Activated CD4-positive, alpha-beta T cell treated with anti-CD3 and anti-CD28 coated beads, Interleukin-2, amount 50 U/mL, for 16 hours (primary cell): ENCODE measurements at regions not wholly inside any gene's neighbourhood (a gene's known extent, or its start where the extent isn't known, plus 50 kb on each side); places are given as distances from the start of the nearest gene placed in this dataset.
"Not testable (repeated sequence)": the region's sequence is repeated elsewhere in the genome, so short reads cannot be mapped to it uniquely, and the experiment has no call there.

ENCODE experiments used
- DNase-seq: peaks from one replicate; pipeline ENCODE4 v3.0.0-alpha.2; 2020

DNA sequence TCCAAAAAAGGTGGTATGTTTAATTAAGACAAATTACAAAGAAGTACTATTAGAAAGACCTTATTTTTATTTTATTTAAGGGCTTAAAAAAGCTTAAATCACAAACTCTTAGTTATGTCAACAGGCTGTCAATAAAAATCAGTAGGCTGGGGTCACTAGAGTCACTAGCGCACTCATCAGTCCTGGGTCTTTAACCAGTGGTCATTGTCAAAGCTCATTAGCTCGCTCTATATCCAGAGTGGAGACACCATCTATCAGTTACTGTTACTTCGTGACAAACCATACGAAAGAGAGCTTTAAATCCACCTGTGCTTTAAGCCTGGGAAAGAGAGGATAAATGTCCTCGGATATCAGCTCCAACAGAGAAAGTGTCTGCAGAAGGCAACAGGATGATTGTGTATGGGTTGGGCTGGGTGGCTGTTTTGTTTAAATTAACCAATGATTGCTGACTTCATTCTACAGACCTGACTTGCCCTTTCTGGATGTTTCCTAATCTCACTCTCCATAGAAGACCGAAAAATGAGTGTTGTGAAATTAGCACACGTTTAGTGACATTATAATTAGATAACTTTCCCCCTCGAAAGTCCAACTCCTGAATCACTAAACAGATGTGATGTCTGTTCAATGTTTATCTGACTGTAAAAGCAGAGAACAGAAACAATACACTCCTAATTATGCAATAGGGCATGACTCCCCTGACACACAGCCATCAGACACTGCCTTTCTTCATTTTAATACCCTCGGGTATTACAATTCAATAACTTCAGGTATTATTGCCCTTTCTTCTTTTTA is 123.6 kb upstream of the TNPO1 start:
- no peak for DNase-seq

- no peak for DNase-seq
Observed at GRCh38 chr5:72692231-72692637, 124.2 kb upstream of the TNPO1 start.

DNA sequence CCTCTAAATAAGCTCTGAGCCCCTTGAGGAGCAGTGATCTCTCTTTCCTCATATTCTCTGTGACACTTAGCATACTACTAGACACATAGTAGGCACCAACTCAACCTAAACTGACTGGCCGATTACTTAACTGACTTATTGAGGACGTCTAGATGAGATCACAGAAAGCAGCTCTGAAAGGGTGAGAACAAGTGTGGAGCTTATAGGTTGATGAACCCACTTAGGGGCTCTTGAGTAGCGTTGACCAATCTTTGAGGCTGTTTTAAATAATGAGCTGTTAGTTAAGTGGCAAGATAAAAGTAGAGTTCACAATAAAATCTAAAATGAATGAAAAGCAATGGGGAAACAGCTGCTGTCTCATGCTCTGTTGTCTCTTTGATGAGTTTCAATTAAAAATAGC is 124.7 kb upstream of the TNPO1 start:
- DNase-seq: no peak

DNA sequence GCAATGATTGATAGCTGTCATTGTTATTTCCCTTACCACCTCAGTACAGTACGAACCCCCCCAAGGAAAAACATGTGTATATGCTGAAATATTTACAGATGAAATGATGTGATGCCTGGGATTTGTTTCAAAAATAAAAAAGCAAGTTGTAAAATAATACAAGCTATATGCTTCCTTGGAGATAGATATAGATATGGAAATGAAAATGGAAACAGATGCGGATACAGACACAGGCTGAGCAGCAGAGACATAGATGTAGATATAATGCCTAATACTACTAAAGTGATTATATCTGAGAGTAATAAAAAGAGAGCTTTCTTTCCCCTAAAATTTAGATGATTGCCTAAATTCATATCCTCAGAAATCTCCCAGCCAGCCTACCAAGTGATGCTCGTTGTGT is 127.5 kb upstream of the TNPO1 start:
- no peak for DNase-seq

DNA sequence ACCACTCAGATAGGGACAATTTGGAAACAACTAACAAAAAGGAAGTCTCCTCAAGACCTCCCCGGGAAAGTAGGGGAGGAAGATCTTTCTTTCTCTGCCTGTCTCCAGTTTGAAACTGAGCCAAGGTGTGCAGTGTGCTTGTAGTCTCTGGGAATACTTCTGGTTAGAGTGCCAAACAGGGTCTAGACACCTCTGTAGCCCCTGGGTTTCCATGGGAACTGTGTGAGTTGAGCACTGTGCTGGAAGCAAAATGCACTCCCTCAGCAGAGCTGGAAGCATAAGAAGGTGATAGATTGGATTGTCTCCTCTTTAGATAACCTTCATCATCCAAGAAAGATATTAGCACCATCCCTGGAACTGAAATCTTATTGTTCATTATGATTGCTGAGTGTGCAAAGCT is 129.2 kb upstream of the TNPO1 start:
- DNase-seq: no peak

- no peak for DNase-seq
Observed at GRCh38 chr5:72682561-72682960, 133.9 kb upstream of the TNPO1 start.

GRCh38 chr5:72681781-72682180 is 134.7 kb upstream of the TNPO1 start:
- no peak for DNase-seq

DNA sequence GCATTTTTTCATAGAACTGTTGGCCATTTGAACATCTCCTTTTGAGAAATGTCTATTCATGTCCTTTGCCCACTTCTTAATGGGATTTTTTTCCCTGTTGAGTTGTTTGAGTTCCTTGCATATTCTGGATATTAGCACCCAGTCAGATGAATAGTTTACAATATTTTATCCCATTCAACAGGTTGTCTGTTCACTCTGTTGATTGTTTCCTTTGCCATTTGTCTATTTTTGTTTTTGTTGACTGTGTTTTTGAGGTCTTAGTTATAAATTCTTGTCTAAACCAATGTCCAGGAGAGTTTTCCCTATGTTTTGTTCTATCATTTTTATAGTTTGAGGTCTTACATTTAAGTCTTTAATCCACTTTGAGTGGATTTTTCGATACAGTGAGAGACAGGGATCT is 139.0 kb upstream of the TNPO1 start:
- DNase-seq: no peak

GRCh38 chr5:72676831-72677230 is 139.6 kb upstream of the TNPO1 start:
- not testable (repeated sequence) for DNase-seq

DNA sequence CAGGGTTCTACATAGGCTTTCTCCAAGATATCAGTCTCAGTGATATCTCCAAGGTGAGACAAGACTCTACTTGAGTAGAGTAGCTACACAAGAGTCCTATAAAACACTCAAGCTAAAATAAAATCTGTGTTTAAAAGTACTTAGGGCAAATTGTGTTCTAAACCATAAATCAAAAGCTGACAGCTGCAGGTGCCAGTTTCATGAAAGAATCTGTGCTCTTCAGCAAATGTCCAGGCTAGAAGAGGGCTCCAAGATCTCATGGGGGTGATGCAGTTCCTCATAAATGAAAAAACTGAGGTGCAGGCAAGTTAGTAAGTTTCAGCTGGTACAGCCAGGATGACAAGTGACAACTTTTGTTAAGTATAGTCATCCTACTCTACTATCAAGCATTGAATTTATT is 142.8 kb upstream of the TNPO1 start:
- no peak for DNase-seq

GRCh38 chr5:72673180-72673579 is 143.3 kb upstream of the TNPO1 start:
- DNase-seq: no peak

DNA sequence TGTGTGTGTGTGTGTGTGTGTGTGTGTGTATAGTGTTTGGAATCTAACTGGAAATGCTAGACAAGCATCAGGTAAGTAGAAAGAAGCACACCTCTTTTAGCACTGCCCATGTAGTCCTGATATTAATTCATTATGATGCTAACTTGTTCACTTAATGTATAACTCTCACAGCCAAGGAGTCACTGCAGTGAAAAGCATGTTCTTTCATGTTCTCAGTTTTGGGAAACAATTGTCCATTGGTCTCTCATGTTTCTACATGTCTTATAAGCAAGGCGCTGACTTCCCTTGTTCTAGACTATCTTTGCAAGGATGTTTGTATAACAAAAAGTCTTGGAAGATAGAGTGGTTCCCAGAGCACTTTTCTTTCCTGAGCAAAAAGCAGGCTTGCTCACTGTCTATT is 148.8 kb upstream of the TNPO1 start:
- DNase-seq: no peak

DNA sequence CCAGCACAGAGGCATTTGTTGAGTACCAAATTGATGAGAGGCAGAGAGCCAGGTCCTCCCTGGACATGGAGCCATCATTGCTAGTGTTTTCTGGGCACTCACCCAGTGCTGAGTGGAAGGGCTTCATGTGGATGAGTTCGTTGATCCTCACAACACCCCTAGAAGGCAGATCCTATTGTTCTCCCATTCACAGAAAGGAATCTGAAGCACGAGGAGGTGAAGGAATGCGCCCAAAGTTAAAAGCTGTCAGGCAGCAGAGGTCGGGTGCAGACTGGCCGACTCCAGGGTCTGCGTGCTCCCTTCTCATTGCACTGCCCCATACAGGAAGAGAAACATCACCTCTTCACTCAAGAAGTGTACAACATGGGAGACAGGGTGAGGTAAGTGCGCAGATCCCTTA is 153.5 kb upstream of the TNPO1 start:
- DNase-seq: no peak

DNA sequence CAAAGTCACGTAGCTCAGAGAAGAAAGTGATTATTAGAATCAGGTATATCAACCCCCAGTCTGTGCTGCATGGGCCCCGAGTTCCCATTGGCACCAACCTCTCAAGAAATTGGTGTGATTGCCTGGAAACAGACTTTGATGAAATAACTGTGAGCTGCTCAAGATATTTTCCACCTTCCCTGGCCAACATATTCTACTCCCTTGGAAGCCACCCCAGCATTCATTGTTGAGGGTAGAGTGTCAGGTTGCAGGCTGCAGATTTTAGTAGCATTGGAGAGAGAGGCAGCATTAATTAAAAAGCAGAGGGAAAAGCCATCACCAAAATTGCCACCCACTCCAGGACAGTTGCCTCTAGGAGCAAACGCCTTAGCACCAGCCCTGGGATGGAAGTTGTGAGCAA is 154.2 kb upstream of the TNPO1 start:
- DNase-seq: no peak

DNA sequence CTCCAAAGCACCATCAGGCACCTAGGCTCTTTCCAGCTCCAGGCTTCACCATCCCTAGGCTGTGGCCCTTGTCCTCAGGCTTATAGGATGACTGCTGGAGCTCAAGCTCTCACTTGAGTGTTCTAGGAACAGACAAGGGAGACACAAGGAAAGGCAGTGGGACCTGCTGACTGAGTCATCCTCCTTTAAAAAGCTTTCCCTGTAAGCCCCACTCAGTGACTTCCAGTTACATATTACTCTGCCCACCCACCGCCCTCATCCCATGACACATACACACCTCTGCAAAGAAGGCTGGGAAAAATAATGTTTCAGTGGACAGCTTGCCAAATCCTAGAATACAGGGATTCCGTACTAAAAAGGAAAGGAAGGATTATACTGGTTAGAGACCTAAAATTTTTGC is 154.2 kb upstream of the ZNF366 start:
- DNase-seq: no peak

DNA sequence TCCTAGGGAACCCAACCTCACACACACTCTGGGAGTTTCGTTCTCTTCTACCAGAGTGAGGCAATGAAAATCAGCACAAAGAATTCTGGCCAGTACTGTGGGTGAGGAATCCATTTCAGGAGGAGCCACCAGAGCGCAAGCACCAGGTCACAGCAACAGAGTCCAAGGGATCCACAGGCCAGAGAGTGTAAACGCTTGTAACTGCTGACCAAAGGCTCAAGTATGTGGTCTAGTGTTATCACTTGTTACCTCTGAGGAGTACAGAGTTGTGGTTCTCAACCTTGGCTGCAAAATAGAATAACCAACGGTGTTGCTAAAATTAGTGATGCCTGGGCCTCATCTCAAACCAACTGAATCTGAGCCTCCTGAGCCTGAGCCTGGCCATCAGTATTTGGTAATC is 152.5 kb upstream of the ZNF366 start:
- DNase-seq: no peak

- DNase-seq: no peak
Observed at GRCh38 chr5:72658761-72659540, 151.7 kb upstream of the ZNF366 start.

DNA sequence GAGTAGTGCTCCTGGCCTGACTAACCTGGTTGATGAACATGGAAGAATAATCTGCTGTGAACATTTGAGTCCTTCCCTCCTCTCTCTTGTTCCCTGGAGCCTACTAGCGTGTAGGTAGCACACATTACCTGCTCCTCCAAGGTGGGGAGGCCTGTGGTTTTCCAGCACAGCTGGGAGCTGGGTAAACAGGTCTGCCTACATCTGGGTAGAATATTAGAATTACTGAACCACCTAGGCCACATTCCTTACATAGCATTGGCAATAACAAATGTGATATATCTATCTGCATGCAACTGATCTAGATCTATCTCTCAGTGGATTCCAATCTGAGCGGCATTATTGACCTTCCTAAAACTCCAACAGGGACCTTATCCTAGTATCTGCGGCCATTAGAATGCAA is 151.0 kb upstream of the ZNF366 start:
- DNase-seq: no peak

DNA sequence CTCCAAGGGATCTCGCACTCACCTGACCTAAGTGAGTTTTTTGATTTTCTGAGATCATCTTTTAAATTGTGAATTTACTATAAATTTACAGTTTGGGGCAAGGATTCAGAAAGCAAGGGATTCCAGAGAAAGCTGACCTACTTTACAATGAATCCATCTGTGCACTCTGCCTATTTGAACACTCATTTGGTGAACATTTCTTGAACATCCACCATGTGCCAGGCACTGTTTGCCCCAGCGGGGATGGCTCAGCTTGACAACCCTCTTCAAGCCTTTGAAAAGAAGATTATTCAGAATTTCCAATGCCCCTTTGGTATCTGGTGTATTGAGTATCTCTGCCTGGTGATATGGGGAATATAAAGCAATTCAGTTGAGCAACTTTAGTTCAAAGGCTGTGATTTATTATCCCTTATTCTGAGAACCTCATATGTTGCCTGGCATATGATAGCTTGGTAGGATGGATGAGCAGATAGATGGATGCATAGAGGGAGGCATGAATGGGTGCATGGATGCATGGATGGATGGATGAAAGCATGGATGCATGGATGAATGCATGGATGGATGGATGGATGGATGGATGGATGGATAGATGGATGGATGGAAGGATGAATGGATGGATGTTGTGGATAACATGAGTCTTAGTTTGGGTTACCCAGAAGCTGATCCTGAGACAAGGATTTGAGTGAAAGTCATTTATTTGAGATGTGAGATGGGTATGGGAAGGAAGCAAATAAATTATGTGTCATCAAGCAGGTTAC is 149.7 kb upstream of the ZNF366 start:
- no peak for DNase-seq

DNA sequence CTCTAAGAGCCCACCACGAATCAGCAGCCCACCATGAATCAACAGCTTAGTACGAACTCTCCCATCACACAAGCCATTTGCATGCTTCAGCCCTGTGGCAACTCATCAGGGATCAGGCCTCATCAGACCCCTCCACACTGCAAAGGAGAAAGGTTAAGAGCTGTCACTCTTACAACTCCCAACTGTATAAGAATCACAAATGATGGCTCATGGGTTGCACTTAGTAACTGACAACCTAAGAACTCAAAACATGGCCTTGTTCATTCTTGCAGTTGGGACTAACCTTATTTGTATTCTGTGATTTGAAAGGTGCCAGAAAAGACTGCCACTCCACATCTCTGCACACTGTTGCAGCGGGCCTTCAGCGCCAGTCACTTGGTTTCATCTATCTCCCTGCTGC is 149.1 kb upstream of the ZNF366 start:
- DNase-seq: no peak

- DNase-seq: no peak
Observed at GRCh38 chr5:72654231-72654630, 147.0 kb upstream of the ZNF366 start.

DNA sequence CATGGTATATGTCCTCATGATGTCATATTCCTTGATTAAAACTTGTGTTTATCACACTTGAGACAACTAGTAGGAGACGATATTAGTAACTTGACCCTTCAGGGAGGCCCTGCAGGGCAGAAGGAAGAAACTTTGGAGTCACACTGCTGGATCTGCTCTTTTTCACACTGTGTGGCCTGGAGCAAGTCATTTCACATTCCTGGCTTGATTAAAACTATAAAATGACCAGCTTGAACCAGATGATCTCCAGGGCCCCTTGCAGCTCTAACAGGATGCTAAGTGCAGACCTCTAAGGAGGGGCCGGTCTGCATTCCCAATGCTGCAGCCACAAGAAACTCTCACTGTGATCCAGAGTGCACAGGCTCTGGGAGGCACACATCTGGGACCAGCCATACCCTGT is 146.4 kb upstream of the ZNF366 start:
- no peak for DNase-seq

DNA sequence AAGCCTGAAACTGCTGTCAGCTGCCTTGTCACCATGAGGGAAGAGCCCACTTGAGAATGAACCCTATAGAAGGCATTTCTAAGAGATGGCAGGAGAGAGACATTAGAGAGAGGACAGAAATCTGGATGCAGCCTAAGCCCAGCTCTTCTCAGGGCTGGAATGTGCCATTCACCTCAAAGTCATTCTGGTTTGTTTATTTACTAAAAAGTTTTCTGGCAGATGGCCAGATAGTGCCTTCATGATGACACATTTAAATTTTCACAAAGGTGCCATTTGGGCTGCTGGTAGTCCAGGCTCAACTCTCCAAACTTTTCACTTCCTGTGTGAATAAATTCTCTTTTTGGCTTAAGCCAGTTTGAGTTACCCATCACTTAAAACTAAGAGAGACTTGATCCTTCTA is 144.6 kb upstream of the ZNF366 start:
- DNase-seq: no peak

- no peak for DNase-seq
Observed at GRCh38 chr5:72651109-72651508, 143.9 kb upstream of the ZNF366 start.
